ENCODE measurements at regions not wholly inside any gene's neighbourhood (a gene's known extent, or its start where the extent isn't known, plus 50 kb on each side); places are given as distances from the start of the nearest gene placed in this dataset.

DNA sequence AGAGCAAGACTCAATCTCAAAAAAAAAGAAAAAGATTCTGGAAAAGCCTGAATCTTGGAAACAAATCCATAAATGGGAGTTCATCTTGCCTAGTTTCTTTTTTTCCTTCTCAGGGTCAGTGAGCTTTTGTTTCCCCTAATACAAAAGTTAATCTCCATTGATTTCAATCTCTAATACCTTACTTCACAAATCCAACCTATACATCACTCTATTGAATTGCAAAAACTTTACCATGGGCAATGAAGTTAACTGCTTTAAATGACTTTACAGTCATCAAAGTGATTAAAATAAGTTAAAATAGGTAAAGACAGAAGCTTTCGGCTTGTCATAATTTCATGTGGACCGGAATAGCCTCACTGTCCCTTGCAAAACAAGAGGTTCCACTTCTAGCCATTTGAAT lies 1012.7 kb upstream of the SEL1L start:
- no peak for DNase-seq (ENCODE audit: low read depth in 2 of 2)

DNA sequence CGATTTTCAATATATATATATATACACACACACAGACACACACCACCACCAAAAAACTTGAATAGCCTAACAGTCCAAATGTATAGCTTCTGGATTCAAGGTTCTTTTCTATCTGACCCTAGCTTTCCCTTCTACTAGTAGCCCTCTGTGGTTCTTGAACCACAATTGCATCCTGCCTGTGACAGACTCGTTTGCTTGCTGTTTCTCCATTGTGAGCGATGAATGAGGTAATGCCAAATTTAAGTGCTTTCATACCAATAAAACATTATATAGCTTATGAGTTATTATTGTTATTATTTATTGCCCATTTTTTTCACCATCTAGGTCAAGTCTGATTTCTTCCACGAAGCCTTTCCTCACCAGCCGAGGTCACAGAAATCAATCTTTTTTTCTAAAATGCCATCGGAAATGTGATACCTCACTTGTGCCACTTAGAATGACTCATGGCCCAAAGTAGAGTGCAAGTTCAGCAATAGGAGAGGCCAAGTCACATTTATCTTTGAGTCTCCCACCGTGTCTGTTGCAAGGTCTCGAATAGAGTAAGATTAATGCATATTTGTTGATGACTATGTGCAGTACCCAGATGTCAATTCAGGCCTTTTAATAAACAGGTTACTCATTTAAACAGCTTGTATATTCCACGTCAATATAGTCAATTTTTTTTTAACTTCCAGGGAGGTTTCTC lies 1015.8 kb upstream of the SEL1L start:
- no peak for DNase-seq (ENCODE audit: low read depth in 2 of 2)

DNA sequence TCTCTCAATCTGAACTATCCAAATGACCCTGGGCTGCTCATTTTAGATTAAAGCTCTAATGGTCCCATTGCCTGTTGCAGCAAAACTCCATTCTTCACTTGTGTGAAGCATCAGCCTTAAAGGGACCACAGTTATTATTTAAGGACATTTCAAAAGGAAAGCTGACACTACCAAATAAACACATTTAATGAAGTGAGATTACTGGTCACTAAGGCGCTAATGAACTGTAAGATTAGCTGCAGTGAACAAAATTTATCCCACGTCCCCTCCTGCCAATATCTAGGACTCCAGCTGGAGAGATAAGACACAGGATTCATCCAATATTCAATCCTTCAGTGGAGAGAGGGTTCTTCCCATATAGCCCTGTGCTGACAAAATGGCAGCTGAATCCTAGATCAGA lies 1029.2 kb upstream of the SEL1L start:
- no peak for DNase-seq (ENCODE audit: low read depth in 2 of 2)

DNA sequence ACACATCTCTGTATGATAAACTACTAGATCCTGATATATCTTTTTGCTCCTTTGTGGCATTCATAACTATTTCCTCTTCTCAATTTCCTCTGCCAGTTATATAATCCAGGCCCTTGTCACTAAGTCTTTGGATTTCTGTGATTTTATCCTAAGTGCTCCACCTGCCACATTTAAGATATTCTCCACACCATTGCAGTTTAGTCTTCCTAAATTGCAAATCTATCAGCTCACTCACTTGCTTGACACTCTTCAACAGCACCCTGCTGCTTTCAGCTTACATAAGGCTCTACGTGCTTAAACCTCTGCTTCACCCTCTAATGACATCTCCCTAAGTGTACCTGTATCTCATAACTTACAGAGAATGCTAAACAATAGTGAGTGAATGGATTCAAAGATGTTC lies 1032.2 kb upstream of the SEL1L start:
- DNase-seq (ENCODE audit: low read depth in 2 of 2): no peak

DNA sequence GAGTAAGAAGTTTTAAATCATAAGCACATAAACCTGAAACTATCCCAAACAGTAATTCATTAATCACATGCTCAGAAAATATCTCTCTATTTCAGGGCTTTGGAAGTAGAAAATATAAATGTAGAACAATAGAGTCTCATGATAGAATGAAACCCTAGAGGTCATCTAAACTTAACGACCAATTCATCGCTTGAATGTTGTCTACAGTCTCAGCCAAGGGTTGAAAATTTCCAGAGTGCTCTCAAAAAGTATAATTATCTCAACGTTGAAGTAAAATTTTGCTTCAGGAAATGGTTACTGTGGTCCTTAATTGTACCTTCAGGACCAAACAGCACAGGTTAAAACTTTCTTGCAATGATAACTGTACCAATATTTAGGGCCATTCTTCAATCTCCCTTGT lies 1053.6 kb upstream of the SEL1L start:
- DNase-seq (ENCODE audit: low read depth in 2 of 2): no peak

DNA sequence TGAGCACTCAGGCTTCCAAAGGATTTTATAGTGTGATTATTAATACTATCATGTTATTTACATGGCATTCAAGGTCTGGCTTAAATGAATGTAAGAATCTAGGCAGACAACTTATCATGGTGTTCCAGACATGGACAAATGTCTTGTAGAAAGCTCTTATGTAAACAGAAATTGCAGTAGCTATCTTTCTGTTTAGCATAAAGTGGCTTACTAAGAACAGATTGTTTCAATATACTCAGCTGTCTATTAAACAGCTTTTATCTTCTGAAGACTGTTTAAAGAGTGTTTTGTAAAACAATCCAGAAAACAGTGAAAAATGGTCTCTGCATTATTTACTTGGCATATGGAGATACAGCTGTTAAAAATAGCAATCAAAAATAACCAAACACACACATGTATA lies 1061.8 kb upstream of the SEL1L start:
- DNase-seq (ENCODE audit: low read depth in 2 of 2): no peak

DNA sequence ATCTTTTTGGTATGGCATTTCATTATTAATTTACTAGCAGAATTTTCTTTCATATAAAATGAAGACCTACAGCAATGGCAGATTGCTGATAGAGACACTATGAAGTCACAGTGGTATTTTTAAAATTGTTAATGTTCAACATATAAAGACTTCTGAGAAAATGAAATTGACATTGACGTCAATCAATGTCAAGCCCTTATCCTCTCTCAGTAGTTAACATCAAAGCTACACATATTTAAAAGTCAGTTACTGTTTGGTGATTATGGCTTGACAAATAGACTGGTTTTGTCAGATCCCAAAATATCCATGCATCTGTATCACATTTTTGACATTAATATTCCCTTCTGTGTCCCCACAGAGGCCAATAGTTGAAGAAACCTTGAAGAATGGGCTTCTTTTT lies 1069.1 kb upstream of the SEL1L start:
- DNase-seq (ENCODE audit: low read depth in 2 of 2): no peak

DNA sequence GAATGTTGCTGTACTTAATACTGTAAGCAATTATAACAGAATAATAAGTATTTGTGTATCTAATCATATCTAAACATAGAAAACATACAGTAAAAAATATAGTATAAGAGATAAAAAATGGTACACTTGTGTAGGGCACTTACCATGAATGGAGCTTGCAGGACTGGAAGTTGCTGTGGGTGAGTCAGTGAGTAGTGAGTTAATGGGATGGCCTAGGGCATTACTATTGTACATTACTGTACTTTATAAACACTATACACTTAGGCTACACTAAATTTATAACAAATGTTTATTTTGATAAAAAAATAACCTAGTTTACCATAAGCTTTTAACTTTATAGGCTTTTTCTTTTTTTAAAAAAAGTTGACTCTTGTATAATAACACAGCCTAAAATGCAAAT lies 1071.2 kb upstream of the SEL1L start:
- no peak for DNase-seq (ENCODE audit: low read depth in 2 of 2)

DNA sequence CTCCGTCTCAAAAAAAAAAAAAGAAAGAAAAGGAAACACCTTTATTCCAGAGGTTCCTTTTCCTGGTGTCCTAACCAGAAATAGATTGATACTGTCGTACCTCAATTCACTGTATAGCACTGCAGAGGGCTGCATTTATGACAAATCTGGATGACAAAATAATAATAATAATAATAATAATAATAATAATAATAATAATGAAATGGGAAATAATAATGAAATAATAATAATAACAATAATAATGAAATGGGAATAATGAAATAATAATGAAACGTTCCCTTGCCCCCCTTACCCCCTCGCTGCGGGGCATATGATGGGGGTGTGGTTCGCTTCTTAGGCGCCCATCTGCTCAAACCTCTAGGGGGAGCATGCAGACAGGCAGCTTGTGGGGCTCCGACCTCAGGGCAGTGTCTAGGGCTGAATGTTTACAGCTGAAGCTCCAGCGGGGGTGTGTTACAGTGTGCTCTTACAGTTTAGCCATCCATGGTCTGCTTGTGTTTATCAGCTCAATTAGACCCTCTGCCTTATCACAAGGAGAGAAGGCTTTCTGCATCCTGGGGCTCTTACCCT lies 1088.3 kb upstream of the SEL1L start:
- DNase-seq (ENCODE audit: low read depth in 2 of 2): no peak

DNA sequence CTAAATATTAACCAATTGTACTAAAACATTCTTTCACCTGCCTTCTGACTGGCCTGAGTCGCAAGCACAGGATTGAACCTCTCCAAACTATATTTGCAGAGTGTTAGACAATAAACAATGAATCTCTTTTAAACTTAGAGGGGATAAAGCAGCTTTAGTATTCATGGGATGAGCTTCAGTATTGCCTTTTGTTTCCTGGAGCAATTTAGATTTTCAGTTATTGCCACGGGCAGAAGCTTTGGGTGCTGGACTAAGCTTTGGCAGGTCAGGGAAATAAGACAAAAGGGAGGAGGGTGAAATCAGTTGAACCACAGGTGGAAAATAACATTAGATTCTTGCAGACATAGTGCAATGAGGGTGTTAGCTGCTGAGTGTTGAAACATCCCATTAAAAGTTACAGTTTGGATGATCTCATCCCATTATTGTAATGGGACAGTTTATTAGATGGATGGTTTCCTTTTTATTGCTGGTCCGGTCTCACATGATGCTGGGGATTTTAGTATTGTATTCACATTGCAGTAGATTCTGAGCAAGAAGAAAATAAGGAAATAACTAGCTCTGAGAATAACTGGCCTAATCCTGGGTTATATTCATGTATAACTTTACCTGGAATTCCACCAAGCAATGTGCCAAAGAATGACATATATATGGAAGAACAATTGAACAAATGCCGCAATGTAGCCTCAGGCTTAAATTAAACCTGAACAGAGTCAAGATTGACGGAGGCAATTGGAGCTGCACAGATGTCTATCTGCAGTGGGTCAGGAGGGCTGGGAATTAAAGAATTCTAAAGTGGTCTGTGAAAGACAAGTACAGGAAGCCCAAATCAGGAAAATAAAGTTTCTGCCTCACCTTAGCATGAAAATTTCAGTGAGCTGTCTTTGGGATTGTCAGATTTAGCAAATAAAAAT lies 1092.8 kb upstream of the SEL1L start:
- no peak for DNase-seq (ENCODE audit: low read depth in 2 of 2)

DNA sequence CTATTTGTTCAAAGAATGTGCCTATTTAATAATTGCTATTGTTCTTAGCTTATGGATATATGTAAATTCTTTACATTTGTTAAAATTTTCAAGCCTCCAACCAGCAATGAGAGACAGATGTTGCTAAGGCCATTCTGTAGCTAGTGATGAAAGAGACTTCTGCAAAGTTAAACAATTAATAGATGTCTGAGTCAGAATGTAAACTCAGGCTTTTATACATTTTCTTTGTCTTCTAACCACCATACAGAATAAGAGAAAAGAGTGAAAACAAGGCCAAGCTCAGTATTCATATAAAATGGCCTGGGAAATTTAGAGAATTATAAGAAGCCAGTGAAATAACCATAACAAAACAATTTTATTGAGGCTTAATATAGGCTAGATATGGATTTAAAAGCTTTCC lies 1102.3 kb upstream of the SEL1L start:
- no peak for DNase-seq (ENCODE audit: low read depth in 2 of 2)

DNA sequence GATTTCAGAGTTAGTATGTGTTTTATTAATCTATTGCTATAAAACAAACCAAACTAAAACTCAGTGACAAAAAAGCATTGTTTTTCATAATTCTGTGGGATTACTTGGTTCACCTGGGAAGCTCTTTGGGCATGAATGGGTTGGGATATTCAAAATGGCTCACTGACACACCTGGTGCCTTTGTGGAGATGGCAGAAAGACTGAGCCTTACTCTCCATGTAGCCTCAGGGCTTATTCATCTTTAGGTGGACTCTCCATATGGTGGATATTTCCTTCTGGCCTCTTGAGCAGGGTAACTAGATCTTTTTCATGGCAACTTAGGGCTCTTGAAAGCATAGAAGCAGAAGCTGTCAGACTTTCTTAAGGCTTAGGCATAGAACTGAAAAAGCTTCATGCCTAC lies 1102.8 kb upstream of the SEL1L start:
- no peak for DNase-seq (ENCODE audit: low read depth in 2 of 2)

DNA sequence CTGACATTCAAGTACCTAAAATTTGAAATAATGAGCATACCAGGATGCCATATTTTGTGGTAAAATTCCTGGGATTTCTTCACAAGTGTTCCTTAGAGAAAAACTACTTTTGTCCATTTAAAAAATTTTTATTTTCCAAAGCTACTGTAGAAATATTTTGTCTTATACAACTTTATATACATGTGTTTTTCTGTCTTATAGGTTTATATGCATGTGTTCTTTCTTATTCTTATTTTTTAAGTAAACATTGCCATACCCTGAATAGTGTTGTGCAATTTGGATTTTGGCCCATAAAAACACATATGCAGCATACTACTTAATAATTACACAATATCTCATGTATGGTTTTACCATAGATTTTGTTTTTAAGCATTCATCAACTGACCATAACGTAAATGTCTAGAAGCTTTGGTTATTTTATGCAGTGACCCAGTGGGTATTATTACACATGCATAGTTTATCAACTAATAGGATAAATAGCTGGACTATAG lies 1107.4 kb upstream of the SEL1L start:
- no peak for DNase-seq (ENCODE audit: low read depth in 2 of 2)

DNA sequence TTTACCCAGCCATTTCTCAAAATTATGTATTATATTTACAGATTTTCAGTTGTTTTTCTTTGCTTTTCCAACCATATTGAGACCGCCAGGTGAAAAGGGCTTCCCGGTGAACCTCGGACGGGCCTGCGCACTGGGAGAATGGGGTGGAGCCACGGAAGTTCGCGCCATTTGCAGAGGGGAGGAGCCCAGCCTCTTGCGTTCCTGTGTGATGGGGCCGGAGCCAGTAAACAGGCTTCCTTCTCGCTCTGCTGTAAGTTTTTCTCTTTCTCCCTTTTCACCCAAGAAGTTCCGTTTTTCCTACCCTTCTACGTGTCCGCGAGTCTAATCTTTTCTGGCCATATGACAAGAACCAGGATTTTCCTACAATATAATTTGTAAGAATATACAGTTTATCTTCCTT lies 1108.8 kb upstream of the SEL1L start:
- DNase-seq (ENCODE audit: low read depth in 2 of 2): no peak

DNA sequence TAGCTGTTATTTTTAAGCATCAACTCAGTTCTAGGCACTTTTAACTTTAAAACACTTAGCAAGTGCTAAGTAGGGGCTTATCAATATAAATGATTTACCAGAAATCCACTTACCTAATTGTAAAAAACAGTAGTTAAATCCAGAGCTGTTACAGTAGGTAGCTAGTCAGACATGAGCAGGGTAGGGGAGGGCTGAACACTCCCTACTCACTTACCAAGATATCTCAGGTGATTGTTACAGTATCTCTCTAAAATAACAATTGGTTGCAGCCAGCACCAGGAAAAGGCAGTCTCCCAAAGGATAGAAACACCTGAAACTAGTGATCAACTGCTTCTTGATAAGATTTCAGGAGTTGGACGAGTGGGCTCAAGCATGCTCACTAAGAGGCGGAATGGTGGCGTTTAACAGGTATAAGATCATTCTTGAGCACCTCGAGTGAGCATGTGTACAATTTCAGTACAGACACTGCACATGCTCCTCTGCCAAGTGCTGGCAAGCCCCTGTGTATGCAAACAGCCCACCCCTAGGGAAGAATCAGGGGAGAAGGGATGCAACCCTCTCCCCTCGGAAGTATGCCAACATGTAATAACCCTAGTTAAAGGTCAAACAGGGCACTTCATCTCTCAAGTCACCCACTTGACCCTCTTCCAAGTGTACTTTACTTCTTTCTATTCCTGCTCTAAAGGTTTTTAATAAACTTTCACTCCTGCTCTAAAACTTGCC lies 1113.6 kb upstream of the SEL1L start:
- no peak for DNase-seq (ENCODE audit: low read depth in 2 of 2)

DNA sequence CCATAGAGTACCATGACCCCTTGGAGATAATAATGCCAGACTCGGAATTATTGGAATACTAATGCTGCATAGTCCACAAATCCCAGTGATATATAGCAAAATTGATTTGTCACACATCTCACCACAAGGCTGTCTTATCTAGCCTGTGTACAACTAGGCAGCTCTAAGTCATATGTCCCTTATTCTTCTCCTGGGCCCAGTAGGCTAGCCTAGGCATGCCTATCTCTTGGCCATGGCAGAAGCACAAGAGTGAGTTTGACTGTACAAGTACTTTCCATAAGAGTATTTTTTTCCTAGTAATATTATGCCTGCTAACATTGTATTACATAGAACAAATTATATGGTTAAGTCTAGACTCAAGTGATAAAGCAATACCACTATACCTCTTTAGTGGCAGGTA lies 1122.1 kb upstream of the SEL1L start:
- DNase-seq (ENCODE audit: low read depth in 2 of 2): no peak

DNA sequence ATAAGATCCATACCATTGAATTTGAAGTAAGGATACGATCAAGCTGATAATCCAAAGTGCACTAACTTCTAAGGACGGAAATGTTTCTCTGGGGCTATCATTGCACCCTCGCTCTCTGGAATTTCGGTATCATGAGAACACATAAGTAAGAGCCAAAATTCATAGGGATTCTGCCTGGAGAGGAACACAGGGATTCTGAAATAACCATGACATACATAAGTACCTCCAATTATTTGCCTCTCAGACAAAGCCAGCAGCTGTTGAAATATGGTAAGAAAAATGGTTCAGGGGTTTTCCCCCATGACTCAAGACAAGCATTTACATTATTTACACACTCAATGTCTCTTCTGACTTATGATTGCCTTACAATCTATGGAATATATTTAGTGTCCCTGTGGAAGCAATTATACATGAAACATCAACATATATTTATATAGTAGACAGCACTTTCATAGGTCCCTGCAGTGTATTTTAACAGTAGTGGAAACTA lies 1123.6 kb upstream of the SEL1L start:
- DNase-seq (ENCODE audit: low read depth in 2 of 2): no peak

DNA sequence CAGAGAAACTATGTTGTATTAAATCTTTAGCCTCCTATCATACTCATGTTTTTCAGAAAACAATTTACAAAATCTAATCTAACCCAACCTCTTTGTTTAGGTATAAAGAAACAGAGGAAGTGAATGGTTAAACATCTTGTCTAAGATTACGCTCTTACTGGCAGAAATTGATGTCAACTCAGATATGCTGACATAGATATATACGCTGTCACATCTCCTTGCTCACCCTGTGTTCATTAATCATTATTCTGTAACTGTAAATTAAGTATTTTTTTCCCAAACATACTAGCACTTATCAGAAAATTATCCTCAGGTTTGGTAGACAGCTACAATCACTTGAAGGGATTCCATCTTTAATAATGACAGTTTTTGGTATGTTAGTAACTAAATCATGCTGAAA lies 1127.6 kb upstream of the SEL1L start:
- DNase-seq (ENCODE audit: low read depth in 2 of 2): no peak

DNA sequence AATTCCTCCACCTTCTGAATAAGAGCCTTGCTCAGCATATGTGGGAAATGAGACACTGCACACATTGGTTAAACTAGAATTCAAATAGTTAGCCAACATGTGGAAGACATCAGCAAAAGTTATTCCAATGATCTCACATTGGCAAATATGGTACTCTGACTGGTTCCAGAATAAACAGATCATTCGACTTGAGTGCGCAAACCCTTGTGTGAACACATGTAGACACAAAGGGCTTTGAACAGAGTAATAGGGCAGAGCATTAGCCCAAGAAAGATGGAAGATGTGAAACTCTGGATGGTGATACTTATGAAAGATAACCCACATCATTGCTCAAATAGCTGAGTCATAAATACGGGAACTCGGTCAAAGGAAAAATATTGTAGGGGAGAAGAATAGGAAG lies 1133.4 kb upstream of the SEL1L start:
- no peak for DNase-seq (ENCODE audit: low read depth in 2 of 2)

DNA sequence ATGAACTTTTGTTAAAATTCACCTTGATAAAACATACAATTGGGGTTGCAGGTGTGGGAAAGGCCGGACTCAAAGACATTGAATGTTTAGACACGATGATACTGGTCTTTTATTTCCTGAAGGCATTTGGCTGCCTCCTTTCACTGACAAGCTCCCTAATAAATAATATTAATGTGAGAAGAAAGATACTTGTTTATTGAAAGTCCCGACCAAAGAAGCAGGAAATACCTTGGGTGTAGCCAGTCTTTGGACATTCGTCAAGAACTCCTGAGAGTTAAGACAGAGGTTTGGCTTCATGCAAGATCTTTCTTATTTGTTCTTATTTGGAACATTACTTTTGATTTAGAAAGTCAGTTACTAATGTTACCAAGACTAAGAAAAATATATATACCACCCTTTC lies 1133.8 kb upstream of the SEL1L start:
- no peak for DNase-seq (ENCODE audit: low read depth in 2 of 2)

DNA sequence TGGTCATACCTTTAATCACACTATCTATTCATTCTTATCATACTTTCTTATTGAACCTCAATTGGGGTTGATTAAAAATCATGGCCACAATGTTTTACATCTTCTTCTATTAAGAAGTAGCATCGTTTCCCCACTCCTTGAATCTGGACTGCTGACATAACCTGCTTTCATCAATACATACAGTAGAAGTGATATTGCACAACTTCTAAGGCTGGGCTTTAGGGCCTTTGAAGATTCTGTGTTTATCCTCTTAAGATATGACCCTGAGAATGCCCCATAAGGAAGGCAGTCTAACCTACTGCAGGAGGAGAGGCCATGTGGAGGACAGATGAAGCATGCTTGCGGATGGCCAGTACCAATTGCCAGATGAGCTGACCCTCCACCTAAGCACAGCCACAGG lies 1142.8 kb upstream of the SEL1L start:
- DNase-seq (ENCODE audit: low read depth in 2 of 2): no peak

DNA sequence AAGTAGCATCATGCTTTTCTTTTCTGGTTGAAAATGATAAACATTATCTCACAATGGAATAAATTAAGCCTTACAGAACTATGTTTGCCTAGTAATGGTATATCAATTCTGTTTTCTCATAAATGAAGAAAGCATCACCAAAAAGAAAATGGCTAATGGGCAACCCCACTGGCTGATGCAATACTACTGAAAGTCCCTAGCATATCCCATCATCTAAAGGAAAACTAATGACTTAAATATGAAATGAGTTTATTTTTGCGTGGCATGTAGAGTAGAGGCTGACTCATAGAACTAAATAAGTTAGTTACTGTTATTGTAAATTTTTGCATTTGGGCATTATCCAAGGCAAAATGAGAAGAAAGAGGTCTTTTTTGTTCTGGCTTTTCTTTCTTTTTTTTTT lies 1156.3 kb upstream of the SEL1L start:
- DNase-seq (ENCODE audit: low read depth in 2 of 2): no peak
